ENCODE measurements at regions not wholly inside any gene's neighbourhood (a gene's known extent, or its start where the extent isn't known, plus 50 kb on each side); places are given as distances from the start of the nearest gene placed in this dataset.

GRCh38 chr13:99663185-99663825 is 162.0 kb downstream of the TM9SF2 start:
- no peak for DNase-seq (ENCODE audit: low spot score)

DNA sequence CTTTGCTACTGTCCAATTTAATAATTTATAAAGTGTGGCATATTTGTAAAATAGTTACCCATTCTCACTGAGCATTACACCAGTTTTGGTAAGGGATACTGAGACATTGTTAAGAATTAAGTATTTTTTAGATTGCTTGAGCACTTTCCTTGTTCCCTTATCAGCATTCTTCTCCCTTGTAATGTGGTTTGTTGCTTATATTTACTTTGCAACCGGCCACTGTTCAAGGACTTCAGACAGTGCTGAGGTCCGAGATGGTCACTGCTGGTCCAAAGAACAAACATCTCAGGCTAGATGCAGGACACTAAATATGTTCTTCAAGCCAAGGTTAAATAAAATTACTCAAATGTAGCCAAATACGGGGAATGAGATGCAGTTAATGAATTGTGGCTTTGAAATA is 161.4 kb downstream of the TM9SF2 start:
- DNase-seq (ENCODE audit: low spot score) = no peak

- no peak for DNase-seq (ENCODE audit: low spot score)
These were observed 160.5 kb downstream of the TM9SF2 start for GRCh38 chr13:99661791-99662190.

GRCh38 chr13:99659866-99660554 is 158.7 kb downstream of the TM9SF2 start:
- DNase-seq (ENCODE audit: low spot score) = no peak

GRCh38 chr13:99659226-99659625 is 158.0 kb downstream of the TM9SF2 start:
- DNase-seq (ENCODE audit: low spot score) = no peak

DNA sequence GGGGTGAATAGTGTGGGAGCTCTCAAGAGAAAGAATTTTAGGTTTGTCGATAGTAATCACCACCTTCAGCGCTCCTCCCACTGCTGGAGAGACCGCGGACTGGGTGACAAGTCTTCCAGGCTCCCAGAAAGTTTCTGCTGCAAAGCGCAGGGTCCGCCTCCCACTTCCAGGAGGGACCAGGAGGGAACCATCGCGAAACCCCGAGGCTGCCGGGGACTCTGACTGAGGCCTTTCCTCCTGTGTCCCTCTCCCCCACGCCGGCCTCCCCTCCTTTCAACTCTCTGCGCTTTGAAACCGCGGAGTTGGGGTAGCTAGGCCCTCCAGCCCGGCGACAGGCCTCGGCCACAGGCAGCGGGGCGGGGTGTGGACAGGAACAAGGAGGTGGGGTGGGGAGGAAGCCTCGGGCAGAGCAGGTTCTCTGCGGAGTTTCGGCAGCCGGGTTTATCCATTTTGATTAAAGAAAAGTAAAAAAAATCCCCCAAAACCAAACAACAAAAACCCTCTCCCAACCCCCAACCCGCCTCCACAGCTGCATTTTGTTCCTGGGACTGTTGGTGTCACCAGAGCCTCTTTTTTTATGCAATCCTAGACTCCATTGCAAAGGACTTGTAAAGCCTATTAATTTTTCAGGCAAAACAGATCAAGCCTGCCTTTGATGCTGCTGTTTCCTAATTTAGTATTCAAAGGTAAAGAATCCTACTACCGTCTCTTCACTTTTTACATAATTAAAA is 157.2 kb downstream of the TM9SF2 start:
- DNase-seq (ENCODE audit: low spot score) = peak; percentile 4

DNA sequence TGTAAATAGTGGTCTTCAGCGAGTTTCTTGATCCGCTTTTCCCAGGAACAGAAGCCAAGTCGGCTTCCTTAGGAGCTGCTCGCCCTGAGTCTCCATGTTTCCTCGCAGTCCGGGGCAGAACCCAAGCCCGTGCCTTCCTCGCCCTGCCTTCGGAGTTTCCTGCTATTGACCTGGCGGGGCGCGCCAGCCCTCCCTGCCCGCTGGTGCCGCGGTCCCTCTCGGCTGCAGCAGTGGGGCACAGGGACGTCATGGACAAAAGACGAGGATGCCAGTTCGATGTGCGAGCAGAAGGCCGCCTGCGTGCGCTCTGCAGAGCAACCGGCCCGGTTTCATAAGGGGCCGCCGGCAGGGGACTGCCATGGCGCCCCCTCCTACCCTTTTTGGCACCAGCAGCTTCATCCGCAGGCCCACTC is 156.6 kb downstream of the TM9SF2 start:
- no peak for DNase-seq (ENCODE audit: low spot score)

DNA sequence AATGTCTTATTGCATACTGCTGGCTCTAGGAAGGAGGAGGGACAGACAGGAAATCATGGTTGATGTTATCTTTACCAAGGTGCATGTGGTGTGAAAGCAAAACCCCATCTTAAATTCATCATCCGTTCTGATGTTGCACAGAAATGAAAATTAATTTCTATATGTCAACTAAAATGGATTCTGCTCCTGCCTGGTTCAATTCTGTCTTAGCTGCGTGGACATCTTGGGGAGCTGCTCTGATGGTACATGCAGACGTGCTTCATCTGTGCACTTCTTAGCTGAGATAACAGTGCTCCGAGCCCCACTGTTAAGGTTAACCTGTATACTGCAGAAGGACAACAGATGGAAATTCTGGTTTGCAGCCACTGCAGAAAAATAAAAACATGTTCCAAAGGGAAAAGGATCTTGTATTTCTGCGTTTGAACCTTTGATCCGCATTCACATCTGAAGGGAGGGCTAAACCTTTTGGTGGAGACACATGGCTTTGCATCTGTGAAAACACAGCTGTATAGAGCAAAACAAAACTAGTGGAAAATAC is 155.6 kb downstream of the TM9SF2 start:
- DNase-seq (ENCODE audit: low spot score) = no peak

GRCh38 chr13:99656092-99656745 is 154.9 kb downstream of the TM9SF2 start:
- DNase-seq (ENCODE audit: low spot score) = peak; percentile 75

DNA sequence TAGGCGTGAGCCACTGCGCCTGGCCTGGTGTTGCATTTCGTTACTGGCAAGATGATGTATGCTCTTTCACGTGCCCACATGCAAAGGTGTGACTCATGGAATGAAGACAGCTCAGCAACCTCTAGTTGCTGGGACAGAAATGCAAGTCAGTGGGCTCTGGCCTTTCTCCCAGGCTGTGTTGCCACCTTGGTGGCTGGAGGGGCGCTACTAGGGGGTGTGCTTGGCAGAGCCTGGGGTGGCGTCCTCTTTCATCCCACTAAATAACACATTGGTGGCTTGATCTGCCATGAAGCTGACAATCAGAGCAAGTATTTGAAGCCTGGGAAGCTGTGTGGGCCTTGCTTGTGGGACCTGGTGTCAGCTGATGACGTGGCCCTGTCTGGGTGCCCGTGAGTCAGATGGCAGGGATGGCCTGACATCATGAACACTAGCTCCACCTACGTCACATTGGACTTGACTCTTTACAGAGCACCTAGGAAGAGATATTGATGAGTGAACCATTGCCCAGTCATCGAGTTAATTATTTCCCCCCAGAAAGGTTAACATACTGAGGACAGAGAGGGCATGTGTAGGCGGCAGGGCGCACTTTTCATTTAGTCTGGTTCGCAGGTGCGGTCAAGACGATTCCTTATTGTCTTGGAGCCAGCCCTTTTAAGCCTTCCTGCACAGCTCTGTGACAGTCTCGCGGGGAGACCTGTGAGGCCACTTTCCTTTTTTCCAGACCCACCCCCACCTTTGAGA is 154.2 kb downstream of the TM9SF2 start:
- peak; percentile 95 for DNase-seq (ENCODE audit: low spot score)

DNA sequence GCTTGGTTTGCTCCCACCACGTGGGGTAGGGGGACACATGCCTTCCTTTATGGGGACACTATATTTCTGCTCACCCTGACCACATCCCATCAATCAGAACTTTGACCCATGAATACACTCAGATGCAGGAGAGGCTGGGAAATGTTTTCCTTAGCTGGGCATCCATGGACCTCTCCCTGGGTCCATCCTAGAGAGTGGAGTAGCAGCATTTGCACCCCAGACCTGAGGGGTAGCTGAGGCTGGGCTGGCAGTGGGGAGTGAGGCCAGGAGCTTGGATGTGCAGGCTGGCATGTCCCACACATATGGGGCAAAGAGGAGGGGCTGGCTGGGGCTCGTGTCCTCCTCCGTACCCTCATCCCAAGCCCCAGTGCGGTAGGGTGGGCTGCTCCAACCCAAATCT is 152.8 kb downstream of the TM9SF2 start:
- DNase-seq (ENCODE audit: low spot score) = no peak

DNA sequence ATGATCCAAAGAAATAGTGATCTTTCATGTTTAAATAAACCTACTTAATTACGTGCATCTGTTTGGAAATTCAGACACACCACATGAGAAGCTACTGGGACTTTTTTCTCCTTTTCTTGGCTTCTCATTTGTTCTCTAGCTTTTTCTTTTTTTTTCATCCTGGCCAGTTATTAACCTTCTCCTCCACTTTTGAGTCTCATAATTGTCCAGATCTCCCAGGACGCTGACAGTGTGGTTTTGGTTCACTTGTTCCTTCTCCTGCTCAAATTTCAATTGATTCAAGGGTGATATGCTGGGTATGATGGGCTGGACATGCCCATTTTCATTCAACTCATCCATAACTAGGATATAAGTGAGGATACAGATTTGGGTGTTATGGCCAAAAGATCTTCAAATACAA is 152.3 kb downstream of the TM9SF2 start:
- DNase-seq (ENCODE audit: low spot score) = no peak

DNA sequence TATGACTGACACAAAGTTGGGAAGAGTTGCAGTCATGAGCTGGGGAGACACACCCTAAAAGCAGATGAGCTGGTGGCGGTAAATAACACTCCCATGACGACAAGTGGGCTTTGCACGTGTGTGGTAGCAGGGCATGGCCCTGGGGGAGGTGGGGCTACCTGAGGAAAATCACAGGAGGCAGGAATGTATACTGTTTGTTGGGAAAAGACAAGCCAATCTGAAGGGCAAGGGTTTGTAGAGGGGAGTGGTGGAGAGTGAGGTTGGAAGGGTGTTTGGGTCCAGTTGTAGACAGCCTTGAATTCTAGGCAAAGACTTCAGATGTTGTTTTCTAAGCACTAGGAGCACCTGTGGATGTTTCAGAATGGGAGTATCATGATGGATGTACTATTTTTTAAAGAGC is 151.6 kb downstream of the TM9SF2 start:
- no peak for DNase-seq (ENCODE audit: low spot score)

- DNase-seq (ENCODE audit: low spot score) = no peak
These were observed 150.9 kb downstream of the TM9SF2 start for GRCh38 chr13:99652141-99652540.

GRCh38 chr13:99651016-99651415 is 149.7 kb downstream of the TM9SF2 start:
- DNase-seq (ENCODE audit: low spot score) = no peak

GRCh38 chr13:99650410-99650809 is 149.1 kb downstream of the TM9SF2 start:
- DNase-seq (ENCODE audit: low spot score) = no peak

GRCh38 chr13:99648927-99649326 is 147.7 kb downstream of the TM9SF2 start:
- no peak for DNase-seq (ENCODE audit: low spot score)

- DNase-seq (ENCODE audit: low spot score) = no peak
These were observed 146.9 kb downstream of the TM9SF2 start for GRCh38 chr13:99648066-99648665.

GRCh38 chr13:99647596-99647985 is 146.3 kb downstream of the TM9SF2 start:
- DNase-seq (ENCODE audit: low spot score) = no peak

DNA sequence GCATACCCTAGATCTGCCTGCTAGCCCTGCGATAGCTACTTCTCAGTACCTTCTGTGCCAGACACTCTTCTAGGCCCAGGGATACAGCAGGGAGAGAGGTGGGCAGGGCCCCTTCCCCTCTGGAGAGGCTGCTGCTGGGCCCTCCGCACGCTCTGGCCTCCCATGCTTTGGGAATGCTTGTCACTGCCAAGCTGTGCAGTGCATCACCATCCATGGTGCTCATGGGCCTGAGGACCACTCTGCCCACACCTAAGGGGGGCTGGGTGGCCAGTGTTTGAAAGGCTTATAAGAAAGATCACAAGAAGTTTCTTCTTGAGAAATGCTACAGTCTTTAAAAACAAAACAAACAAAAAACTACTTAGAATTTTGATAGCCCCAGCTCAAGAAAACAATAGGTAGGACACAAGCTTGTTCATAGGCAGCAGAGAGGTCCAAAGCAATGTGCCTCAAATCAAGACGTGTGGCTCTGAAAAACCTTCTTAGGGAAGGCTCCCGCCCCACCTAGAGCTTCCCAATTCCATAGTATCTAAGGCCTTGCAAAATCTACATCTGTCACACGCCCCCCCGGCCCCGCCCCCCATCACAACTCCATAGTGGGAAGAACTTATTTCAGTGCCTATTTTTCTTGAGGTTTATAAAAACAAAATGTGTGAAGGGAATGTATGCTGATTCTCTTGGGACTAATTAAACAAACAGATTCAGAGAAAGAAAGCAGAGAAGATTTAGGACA is 145.8 kb downstream of the TM9SF2 start:
- DNase-seq (ENCODE audit: low spot score) = no peak

DNA sequence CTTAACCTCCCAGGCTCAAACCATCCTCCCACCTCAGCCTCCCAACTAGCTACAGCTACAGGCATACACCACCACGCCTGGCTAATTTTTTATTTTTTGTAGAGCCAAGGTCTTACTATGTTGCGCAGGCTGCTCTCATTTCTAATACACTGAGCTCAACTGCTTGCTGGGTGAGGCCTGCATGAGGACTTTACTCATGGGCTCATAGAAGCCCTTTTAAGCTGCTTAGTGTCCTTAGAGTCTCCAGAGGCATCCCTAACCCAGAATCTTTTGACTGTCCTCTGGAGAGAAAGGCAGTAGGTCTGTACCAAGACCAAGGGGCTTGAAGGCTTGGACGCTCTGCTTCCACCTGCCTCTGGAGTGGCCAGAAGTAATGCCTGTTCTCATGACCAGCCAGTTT is 141.6 kb downstream of the TM9SF2 start:
- no peak for DNase-seq (ENCODE audit: low spot score)
